Left lobe of liver (tissue), 2 donors: ENCODE measurements at regions not wholly inside any gene's neighbourhood (a gene's known extent, or its start where the extent isn't known, plus 50 kb on each side); places are given as distances from the start of the nearest gene placed in this dataset.

Source experiments
- ATAC-seq: fragments of 200-7000 bp; cut with Tn5 transposase; one replicate; pipeline ENCODE4 v1.9.1; 2020; ENCODE audit warnings: mild to moderate bottlenecking, moderate library complexity
- DNase-seq: peaks from one replicate; pipeline ENCODE4 v3.0.0-alpha.2; 2020; ENCODE audit warnings: low spot score
- donor health status: DM: no; HTN: no; CAD: no; lungs with moderate emphysema.
- donor health status: DM: no; HTN: yes; CAD: no.

- no peak for DNase-seq
- no peak for ATAC-seq
These were observed 316.8 kb upstream of the CHRM2 start for GRCh38 chr7:136551618-136552017.

GRCh38 chr7:136549756-136550155, 318.7 kb upstream of the CHRM2 start:
- DNase-seq (no peak), ATAC-seq (no peak)

DNA sequence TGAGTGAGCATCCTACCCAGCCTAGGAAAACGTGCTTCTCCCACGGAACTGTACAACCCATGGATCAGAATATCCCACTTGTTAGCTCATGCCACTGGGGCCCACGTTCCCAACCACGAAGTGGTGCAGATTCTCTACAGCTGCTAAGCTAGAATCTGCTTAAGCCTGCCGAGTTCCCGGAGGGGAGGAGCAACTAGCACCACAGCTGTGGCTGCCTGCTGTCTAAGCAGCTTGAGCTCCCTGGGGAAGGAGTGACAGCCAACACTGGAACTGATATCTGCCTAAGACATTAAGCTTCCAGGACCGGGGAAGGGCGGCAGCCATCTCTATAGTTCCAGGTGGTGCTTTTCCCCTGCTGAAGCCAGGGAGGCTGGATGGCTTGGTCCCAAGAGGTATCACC, 334.7 kb upstream of the CHRM2 start:
- no peak for ATAC-seq

DNA sequence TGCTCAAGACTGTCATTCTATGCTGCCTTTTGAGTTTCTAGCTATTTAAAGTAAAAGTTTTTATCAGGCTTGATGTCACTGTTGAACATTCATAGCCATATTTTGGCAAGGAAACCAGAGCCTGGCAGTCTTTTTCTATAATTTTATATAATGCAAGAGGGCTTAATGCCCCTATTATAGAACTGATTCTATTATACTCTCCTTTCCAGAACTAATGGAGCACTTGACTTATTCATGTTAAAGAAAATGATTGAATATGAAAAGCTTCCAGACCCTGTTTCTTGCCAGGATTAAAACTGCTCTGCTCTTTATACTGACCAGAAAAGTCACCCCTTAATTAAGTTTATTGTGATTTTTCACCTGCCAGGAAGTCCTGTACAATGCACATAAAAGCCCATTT, 337.6 kb upstream of the CHRM2 start:
- ATAC-seq, result no peak
- DNase-seq, result no peak

More for the DNA sequence above, 334.7 kb upstream of the CHRM2 start:
- DNase-seq, result no peak

DNA sequence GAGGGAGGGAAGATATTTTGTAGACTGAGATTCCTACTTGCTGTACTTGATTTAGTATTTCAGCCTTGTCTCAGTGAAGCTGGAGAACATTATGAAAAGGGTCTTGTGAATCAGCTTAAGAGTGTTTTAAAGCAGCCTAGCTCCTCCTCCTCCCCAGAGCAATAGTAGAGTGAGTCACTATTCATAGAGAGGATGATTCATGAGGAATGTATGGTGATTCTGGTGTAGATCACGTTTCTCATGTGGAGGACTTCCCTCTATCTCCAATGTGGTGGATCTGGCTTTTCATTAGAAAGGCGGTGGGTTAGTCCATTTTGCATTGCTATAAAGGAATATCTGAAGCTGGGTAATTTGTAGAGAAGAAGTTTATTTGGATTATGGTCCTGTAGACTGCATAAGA, 340.1 kb upstream of the CHRM2 start:
- ATAC-seq, result no peak
- no peak for DNase-seq

DNA sequence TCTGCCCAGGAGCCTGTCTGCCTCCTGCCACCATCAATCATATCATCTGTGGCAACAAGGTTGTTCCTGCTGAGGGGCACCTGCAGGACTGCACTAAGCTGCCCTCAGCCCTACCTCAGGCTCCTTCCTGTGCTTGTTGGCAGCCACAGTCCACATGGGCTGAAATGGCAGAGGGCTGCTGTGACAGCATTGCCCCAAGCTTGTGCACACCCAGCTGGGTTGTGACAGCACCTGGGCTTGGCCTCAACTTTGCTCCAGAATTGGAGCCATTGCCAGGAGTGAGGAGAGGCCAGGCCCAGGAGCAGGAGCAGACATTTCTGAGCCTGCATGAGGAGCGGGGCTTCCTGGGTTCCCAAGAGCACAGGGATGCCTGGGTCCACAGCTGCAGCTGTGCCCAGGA, 340.9 kb upstream of the CHRM2 start:
- ATAC-seq, result no peak
- DNase-seq, result no peak

DNA sequence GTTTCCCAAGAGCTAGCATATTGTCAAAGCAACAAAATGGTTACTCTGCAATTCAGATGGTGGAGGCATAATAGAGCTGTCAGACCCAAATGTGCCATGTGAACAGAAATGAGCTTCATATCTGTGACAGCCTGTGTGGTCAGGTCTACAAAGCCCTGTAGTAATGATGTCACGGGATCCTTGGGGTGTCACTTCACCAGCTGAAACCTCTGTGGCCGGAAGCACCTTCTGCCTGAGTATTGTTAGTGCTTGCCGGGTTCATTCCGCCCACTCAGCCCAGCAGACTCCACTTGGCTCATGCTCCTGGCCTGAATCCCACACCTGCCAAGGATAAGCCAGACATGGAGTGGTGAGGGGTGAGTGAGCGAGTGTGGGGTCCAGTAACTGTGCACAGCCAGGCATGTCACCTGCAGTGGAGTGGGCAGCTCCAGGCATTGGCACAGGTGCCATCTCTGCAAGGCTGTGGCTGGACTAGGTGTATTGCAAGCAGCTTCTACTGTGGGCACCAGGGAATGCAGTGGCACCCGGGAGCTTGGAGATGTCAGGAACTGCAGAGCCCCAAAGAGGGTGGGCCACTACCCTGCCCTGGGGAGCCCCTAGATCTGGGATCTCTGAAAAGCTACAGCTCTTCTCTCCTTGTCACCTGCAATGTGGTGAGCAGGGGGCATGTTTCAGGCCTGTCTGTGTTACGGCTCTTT, 341.9 kb upstream of the CHRM2 start:
- DNase-seq (no peak), ATAC-seq (no peak)

GRCh38 chr7:136523571-136523970, 344.9 kb upstream of the CHRM2 start:
- ATAC-seq, result no peak

GRCh38 chr7:136517971-136518370, 350.5 kb upstream of the CHRM2 start:
- ATAC-seq (no peak), DNase-seq (no peak)

More at GRCh38 chr7:136523571-136523970, 344.9 kb upstream of the CHRM2 start:
- DNase-seq, result no peak

GRCh38 chr7:136514776-136515175, 353.7 kb upstream of the CHRM2 start:
- DNase-seq (no peak), ATAC-seq (no peak)

DNA sequence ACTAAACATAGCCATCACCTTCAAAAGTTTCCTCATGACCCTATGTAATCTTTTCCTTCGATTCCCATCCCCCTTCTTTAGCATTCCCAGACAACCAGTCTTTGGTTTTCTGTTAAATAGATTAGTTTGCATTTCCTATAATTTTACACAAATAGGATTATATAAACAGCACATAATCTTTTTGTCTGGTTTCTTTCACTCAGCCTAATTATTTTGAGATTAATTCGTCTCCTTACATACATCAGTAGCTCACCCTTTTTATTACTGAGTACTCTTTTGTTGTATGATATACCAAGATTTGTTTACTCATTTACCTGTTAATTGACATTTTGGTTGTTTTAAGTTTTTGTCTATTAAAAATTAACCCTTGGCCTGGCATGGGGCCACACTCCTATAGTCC, 354.7 kb upstream of the CHRM2 start:
- no peak for ATAC-seq
- no peak for DNase-seq

DNA sequence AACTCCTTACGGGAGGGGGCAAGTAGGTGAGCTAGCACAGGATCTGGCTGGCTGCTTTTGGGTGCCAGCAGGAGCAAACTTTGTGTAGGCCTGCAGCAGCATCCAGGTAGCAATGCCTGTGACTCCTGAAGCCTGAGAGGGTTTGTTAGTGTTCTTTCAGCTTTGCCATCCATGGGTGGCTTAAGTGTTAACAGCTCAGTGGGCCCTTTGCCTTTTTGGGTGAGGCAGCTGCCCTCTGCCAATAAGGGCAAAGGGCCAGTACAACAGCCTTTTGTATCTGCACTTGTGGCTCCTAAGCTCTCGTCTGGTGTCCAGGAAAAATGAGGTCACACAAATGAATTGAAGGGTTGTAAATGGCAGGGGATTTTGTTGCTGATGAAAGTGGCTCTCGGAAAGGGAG, 359.0 kb upstream of the CHRM2 start:
- DNase-seq (no peak), ATAC-seq (no peak)

DNA sequence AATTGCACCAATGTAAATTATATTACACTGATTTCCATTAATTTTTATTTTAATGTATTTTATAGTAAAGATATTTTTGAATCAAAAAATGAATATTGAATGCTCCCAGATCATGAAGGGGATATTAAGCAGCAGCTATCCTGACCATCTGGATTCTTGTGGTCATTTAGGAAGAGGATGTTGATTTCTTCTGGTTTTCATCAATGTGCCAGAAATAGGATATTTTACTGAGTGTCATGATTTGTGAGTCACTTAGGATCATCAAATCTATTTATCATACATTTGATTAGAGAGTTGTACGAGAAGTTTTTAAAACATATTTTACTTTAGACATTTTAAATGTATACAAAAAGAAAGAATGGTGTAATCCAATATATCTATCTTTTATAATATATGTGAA, 366.3 kb upstream of the CHRM2 start:
- no peak for ATAC-seq
- no peak for DNase-seq

DNA sequence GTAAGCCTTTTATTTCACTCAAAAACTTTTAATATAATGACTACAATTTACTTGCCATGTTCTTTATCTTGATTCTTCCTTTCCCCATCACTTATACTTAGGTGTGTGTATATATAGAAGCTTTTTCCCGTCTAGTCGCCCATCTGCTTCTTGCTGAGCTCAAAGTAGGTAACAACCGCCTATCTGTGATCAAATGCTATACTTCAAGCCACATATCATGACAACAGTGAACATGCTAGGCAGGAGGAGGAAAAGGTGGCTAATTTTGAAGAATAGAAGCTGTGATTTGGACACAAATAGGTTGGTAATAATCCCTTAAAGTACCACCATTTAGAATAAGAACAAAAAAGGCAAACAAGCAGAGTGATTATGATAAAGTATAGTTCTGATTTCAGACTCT, 367.3 kb upstream of the CHRM2 start:
- ATAC-seq (no peak), DNase-seq (no peak)

- ATAC-seq, result no peak
- DNase-seq, result no peak
These were observed 371.9 kb upstream of the CHRM2 start for GRCh38 chr7:136496551-136496950.

DNA sequence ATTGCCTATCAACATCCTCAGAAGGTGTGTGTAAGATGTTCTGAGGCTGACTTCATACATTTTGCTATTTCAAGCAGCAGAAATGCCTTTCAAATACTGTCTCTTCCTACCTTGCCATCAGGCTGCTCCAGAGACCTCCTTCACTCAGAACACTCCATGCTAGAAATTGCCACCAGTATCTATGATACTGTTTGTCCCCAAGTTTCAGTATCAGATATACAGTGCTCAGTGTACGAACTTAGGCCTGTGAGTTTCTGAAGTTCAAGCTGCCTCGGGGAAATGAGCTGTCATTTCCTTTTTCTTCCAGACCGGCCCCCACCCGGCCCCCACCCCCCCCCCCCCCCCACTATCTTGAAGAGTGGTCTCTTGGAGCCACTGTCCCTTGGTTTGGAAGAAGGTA, 373.4 kb upstream of the CHRM2 start:
- ATAC-seq, result no peak
- DNase-seq, result no peak

GRCh38 chr7:136492366-136492765, 376.1 kb upstream of the CHRM2 start:
- DNase-seq (no peak), ATAC-seq (no peak)

DNA sequence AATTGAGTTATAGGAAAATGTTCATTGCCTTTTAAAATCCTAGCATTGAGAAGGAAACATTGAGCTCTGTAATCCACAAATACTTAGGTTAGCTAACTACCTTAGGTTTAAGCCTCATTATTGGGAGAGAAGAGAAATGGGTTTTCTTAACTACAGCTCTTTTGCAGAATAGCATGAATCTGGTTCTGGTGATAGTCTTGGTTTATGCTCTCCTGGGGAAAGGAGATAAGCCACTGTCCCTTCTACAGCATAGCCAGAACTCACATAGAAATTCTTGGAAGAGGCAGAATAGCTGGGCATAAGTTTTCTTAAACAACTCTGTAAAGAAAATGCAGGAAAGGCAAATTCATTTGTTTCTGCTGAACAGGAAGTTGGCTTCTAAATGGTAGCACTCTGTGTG, 378.6 kb upstream of the CHRM2 start:
- DNase-seq (no peak), ATAC-seq (no peak)

- no peak for ATAC-seq
These were observed 387.6 kb upstream of the CHRM2 start for GRCh38 chr7:136480901-136481300.

GRCh38 chr7:136479922-136480321, 388.5 kb upstream of the CHRM2 start:
- ATAC-seq, result no peak
- no peak for DNase-seq

More at GRCh38 chr7:136480901-136481300, 387.6 kb upstream of the CHRM2 start:
- no peak for DNase-seq

GRCh38 chr7:136470179-136470578, 398.3 kb upstream of the CHRM2 start:
- DNase-seq (no peak), ATAC-seq (no peak)

- no peak for DNase-seq
- no peak for ATAC-seq
These were observed 415.5 kb upstream of the CHRM2 start for GRCh38 chr7:136452949-136453348.

DNA sequence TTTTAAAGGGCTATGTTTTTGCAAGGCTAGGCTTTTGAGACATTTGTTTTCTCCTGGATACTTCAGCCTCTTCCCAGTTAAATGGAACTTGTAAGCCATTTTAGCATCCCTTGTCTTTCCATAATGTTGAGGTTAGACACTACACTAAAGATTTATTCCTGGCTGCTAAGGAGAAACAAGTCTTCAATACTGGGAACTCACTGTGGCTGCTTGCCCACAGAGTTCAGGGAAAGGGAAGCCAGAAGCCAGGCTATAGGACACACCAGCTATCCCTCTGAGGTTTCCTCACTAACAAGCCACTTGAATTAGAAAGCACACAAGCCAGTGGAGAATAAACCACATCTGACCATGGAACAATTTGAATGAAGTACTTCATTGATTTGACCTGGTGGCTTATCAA, 421.7 kb upstream of the CHRM2 start:
- no peak for ATAC-seq
- DNase-seq, result no peak
